H54 (cell line): ENCODE measurements at regions not wholly inside any gene's neighbourhood (a gene's known extent, or its start where the extent isn't known, plus 50 kb on each side); places are given as distances from the start of the nearest gene placed in this dataset.
"Not testable (repeated sequence)": the region's sequence is repeated elsewhere in the genome, so short reads cannot be mapped to it uniquely, and the experiment has no call there.

Source experiments
- DNase-seq: peaks from one replicate; pipeline ENCODE4 v3.0.0; 2011; ENCODE audit warnings: low spot score, mixed read lengths; ENCODE audit not compliant: insufficient read length
- FAIRE-seq: peaks from 3 replicates; lab custom pipeline; 2011; peaks lifted over from hg19 to GRCh38; lab: Jason Lieb, UNC
- POLR2A ChIP-seq: IDR thresholded peaks from 2 replicates; pipeline ENCODE4 v1.6.1; 2011; ENCODE audit warnings: low read depth, mild to moderate bottlenecking, low read length

DNA sequence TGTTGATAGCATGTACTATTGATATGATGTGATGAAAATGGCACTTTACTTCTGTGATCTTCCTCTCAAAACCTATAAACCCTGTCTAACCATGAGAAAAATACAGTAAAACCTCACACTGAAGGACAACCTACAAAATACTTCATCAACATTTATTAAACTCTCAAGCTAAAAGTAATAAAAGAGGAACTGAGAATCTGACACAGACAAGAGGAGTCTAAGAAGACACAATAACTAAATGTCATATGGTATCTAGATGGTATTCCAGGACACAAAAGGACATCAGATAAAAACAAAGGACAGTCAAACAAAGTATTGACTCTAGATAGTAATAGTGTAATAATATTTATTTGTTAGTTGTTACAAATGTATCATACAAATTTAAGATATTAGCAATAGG is 655.3 kb downstream of the SH3BGRL start:
- DNase-seq, result no peak
- no peak for TF ChIP-seq POLR2A
- FAIRE-seq, result no peak

DNA sequence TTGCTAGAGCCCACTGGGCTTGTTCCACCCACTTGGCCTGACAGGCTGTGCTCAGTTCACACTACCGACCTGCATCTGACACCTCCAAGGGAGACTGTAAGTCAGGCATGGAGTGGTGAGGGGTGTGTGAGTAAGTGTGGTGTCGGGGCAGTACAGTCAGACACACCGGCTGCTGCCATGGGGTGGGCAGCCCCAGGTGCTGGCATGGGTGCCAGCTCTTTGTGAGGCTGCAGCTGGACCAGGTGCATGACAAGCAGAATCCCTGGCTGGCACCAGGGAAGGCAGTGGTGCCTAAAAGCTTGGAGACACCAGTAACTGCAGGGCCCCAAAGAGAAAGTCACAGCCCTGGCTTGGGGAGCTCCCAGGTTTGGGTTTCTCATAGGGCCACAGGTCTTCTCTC is 665.0 kb downstream of the SH3BGRL start:
- DNase-seq, result no peak
- FAIRE-seq, result no peak
- no peak for TF ChIP-seq POLR2A

DNA sequence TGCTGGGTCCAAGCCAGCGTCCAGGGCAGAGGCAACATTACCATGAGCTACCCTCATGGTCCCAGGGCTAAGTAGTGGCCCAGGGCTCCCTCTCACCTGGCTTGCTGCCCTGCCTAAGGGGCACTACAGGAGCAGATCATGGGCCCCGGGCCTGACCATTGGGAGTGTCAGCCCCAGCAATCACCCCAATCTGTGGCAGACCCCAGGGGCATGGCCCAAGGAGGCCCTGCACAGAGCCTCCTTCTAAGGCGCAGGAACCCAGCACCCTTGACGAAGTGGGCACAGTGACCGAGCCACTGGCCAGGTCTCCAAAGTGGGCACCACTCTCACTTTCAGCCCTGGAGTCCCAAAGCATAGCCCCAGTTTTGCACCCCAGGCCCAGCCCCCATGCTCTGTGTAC is 667.1 kb downstream of the SH3BGRL start:
- FAIRE-seq, result no peak
- TF ChIP-seq POLR2A, result no peak
- DNase-seq, result no peak

GRCh38 chrX:81874807-81875206 is 672.9 kb downstream of the SH3BGRL start:
- no peak for FAIRE-seq
- DNase-seq, result no peak
- TF ChIP-seq POLR2A, result no peak

DNA sequence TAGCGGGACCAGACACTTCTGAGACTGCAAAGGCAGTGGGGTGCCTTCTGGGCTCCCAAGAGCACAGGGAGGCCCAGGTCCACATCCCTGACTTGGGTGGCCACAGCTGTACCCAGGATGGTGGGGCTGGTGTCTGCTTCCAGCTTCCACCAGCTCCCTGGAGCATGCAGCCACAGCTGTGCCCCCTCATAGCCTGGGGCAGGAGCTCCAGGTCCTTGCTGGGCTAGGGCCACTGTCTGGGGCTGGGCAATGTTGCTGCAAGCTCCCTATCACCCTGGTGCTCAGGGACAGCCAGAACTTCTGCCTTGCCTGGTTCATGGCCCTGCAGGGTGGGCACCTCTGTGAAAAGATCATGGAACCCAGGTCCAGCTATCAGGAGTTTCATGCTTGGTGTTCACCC is 673.9 kb downstream of the SH3BGRL start:
- no peak for TF ChIP-seq POLR2A
- FAIRE-seq (no peak), DNase-seq (no peak)

- no peak for FAIRE-seq
- DNase-seq, result no peak
- TF ChIP-seq POLR2A, result no peak
Observed at GRCh38 chrX:81876437-81876836, 674.5 kb downstream of the SH3BGRL start.

GRCh38 chrX:81890521-81890920 is 688.6 kb downstream of the SH3BGRL start:
- FAIRE-seq, result no peak
- DNase-seq, result no peak
- no peak for TF ChIP-seq POLR2A

- DNase-seq, result no peak
- FAIRE-seq, result no peak
- no peak for TF ChIP-seq POLR2A
Observed at GRCh38 chrX:81900522-81900921, 698.6 kb downstream of the SH3BGRL start.

DNA sequence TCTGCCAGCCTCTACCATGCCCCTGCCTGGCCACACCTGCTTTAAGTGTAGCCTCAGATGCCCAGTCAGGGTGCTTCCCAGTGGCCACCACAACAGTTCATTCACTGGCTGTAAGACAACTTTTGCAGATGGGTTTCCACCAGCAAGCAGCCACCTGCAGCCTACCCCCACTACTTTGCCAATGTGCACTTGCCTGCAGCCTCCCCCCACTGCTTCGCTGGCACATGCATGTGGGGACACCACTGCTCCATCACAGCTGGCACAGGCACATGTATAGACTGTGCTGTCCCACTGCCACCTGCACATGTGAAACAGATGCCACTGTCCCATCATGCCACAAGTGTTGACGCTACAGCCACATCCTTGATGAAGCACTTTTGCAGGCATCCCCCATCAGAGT is 723.9 kb downstream of the SH3BGRL start:
- FAIRE-seq (no peak), DNase-seq (no peak)
- TF ChIP-seq POLR2A, result no peak

DNA sequence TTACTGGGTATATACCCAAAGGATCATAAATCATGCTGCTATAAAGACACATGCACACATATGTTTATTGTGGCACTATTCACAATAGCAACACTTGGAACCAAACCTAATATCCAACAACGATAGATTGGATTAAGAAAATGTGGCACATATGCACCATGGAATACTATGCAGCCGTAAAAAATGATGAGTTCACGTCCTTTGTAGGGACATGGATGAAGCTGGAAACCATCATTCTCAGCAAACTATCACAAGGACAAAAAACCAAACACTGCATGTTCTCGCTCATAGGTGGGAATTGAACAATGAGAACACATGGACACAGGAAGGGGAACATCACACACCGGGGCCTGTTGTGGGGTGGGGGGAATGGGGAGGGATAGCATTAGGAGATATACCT is 744.0 kb downstream of the SH3BGRL start:
- not testable (repeated sequence) for DNase-seq, FAIRE-seq

- TF ChIP-seq POLR2A, result no peak
- FAIRE-seq, result no peak
Observed at GRCh38 chrX:81957318-81957717, 755.4 kb downstream of the SH3BGRL start.

GRCh38 chrX:81957900-81958545 is 756.1 kb downstream of the SH3BGRL start:
- TF ChIP-seq POLR2A, result no peak
- no peak for FAIRE-seq
- DNase-seq, result peak; percentile 1

More at GRCh38 chrX:81957318-81957717, 755.4 kb downstream of the SH3BGRL start:
- DNase-seq, result no peak

DNA sequence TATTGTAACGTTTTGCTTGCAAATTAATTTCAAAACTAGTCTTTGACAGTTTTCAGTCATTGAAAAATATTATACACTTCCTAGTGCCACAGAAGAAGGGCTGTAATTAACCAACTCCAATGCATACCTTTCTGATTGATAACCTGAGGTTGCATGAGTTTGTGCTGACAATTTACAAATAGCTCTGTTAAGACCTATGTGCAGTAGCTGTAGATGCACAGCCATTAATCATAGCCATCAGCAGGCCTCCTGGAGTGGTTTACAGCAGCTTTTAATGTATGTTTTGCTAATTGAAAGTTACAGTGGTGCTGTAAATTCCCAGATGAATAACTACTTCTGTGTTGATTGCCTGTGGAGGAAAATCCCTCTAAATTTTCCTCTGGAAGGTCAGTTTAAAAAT is 758.1 kb downstream of the SH3BGRL start:
- no peak for TF ChIP-seq POLR2A
- DNase-seq, result no peak
- FAIRE-seq, result no peak

GRCh38 chrX:81974413-81974812 is 772.5 kb downstream of the SH3BGRL start:
- FAIRE-seq, DNase-seq: not testable (repeated sequence)

DNA sequence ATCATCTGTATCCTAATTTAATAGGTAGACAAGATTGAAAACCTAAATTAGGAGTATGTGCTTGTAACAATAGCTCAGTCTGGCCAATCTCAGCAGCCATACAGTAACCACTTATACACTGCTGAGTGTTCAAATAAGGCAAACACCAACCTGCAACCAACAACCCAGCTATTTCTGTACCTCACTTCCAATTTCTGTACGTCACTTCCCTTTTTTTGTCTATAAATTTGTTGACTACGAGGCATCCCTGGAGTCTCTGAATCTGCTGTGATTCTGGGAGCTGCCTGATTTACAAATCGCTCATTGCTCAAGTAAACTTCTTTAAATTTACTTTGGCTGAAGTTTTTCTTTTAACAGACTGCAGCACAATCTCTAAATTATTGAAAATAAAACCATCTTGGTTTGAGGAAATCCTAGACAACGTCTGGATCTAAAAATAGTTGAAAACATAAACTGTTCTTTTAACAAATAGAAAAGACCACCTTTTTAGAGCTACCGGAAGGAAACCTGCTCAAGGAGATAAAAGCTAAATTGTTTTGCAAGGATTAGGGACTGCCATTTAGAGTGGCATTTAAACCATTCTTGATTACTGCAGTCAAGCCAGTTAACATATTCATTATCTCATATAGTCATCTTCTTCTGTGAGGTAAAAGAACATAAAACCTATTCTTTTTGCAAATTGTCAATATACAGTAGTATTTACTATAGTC is 778.1 kb downstream of the SH3BGRL start:
- DNase-seq, result no peak
- no peak for TF ChIP-seq POLR2A
- FAIRE-seq, result no peak

- not testable (repeated sequence) for DNase-seq, FAIRE-seq
Observed at GRCh38 chrX:81987217-81987616, 785.3 kb downstream of the SH3BGRL start.
